RWPE1 (cell line): ENCODE measurements at regions not wholly inside any gene's neighbourhood (a gene's known extent, or its start where the extent isn't known, plus 50 kb on each side); places are given as distances from the start of the nearest gene placed in this dataset.
A peak's percentile ranks its signal among the peaks of the same experiment; 100 is the strongest.

ENCODE experiments used
- CTCF ChIA-PET: fragments of 350-600 bp; sonication (Branson Sonifier 250); formaldehyde crosslinking; extraction: SDS; loops from one replicate; lab custom pipeline; 2021; lab: Yijun Ruan, JAX
- POLR2A ChIA-PET: fragments of 400-600 bp; formaldehyde crosslinking; extraction: SDS; loops from one replicate; lab custom pipeline; 2020; ENCODE audit warnings: antibody characterized with exemption; ENCODE audit not compliant: low non-redundant PET; lab: Yijun Ruan, JAX
- DNase-seq: peaks from one replicate; pipeline ENCODE4 v3.0.0; 2012; ENCODE audit warnings: low spot score
- H3K27ac ChIP-seq: fragments of 450-650 bp; 2 replicates; pipeline ENCODE4 v1.5.1; 2017
- CTCF ChIP-seq: fragments of 450-650 bp; conservative IDR thresholded peaks from 2 replicates; pipeline ENCODE4 v1.5.1; 2017; ENCODE audit warnings: low read depth, mild to moderate bottlenecking

- no peak overlapping the region for H3K27ac ChIP-seq
- CTCF ChIA-PET = no interaction called here
- TF ChIP-seq CTCF = no peak
- POLR2A ChIA-PET = no interaction called here
- no peak for DNase-seq
Observed at GRCh38 chr18:51881394-51881793, 458.6 kb upstream of the DCC start.

DNA sequence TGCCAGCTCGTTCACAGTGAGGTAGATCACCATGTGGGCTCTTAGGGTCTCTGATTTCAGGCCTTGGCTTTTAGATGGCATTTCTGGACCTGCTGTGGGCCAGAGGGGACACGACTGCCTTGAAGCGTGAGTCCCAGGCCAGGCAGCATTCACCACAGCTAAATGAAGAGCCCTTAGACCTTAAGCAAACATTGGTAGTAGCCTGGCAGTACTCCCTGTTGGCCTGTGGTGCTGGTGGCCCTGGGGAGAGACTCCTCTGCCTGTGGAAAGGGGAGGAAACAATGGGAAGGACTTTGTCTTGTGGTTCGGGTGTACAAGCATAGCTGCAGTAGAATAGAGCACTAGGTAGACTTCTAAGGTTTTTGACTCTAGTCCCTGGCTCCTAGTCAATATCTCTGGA is 456.0 kb upstream of the DCC start:
- ChIA-PET POLR2A (no interaction called here), CTCF (no interaction called here)
- DNase-seq = no peak
- TF ChIP-seq CTCF = no peak
- H3K27ac ChIP-seq = no peak overlapping the region

DNA sequence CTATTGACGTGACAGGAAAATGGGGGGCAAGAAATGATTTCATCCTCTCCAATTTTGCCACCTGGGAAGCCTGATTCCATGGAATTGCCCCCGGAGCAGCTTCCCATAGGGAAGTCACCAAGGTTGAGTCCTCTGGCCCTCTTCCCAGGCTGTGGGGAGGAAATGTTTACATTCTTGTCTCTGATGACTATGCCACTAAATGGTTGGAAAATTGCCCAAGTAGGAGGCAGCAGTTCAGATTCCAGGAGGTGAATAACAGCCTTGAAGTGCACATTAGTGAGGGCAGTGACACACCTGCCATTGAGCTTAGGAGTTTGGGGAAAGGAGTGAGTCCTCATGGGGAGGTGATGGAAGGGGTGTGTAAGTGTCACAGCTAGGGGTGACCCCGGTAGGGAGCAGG is 449.2 kb upstream of the DCC start:
- ChIA-PET CTCF (no interaction called here), POLR2A (no interaction called here)
- no peak overlapping the region for H3K27ac ChIP-seq
- peak; percentile 4 for DNase-seq
- no peak for TF ChIP-seq CTCF

GRCh38 chr18:51891876-51892275 is 448.1 kb upstream of the DCC start:
- POLR2A ChIA-PET = no interaction called here
- H3K27ac ChIP-seq = no peak overlapping the region
- no peak for DNase-seq
- CTCF ChIA-PET = no interaction called here
- TF ChIP-seq CTCF = no peak

DNA sequence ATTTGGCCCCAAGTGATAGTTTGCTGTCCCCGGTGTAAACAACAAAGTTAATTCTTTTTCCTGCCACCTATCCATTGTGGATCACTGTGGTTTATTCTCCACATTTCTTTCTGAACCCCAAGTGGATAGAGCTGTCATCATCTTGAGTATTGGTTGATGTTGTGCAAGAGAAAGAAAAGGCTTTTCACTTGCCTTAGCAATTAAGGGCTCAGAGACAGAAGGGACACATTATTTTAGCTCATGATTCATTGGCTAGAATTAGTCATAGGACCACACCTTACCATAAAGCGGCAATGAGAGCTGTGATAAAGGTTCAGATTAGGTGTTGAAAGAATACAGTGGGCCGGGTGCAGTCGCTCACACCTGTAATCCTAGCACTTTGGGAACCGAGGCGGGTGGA is 442.1 kb upstream of the DCC start:
- TF ChIP-seq CTCF = no peak
- peak; percentile 20 for DNase-seq
- POLR2A ChIA-PET = no interaction called here
- no peak overlapping the region for H3K27ac ChIP-seq
- CTCF ChIA-PET = no interaction called here

GRCh38 chr18:51907687-51908597 is 432.1 kb upstream of the DCC start:
- no peak for DNase-seq
- H3K27ac ChIP-seq = no peak overlapping the region
- ChIA-PET CTCF (no interaction called here), POLR2A (no interaction called here)
- no peak for TF ChIP-seq CTCF
